ENCODE measurements at regions not wholly inside any gene's neighbourhood (a gene's known extent, or its start where the extent isn't known, plus 50 kb on each side); places are given as distances from the start of the nearest gene placed in this dataset.

DNA sequence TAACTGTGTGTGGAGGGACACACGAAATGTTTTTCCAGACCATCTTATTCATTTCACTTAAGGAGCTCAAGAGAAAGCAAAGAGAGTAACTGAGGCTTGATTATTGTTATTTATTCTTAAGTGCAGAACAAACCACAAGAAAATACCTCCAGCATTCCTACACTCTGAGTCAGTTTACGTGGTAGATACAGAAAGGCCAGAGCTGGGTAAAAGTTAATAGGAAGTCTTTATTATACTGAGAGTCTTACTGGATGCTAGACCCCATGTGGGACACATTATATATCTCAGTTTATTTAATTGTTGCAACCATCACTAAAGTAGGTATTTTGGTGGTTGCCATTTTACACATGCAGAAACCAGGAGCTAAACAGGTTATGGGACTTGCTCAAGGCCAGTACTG is 261.4 kb upstream of the POU2AF2 start:
- DNase-seq (ENCODE audit: low spot score) = no peak

DNA sequence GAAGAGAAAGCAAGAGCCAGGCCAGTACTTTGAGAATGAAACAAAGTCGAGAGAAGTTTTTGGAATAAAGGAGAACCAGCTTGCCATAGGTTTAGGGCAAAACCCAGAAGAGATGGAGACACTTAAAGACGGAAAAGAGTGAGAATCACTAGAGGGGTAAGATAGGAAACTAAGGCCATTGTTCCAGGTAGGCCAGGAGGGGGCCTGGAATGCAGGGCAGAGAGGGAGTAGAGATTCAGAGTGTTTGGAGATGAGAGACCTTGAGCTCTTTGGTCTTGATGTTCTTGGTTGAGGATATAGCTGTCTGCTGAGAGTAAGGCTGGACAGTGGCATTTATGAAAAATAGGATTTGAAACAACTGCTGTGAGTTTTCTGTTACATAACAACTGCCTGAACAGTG is 263.3 kb upstream of the POU2AF2 start:
- DNase-seq (ENCODE audit: low spot score) = no peak

DNA sequence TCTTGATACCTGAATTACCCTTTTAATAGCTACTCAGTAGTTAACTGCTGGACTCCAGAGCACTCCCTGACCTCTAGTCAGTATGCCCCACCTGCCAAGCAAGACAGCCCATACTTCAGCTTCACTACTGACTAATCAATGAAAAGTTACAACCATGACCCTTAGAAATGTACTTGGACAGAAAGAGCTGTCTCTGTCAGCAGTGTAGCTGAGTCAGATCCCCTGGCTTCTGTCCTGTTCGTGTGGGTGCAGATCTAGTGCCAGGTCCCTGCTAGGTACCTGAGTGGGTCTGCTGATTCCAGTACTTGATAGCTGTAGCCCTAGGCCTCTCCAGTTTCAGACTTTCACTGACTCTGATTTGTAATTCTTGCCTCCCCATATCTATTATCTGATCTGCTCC is 265.8 kb upstream of the POU2AF2 start:
- peak; percentile 82 for DNase-seq (ENCODE audit: low spot score)

DNA sequence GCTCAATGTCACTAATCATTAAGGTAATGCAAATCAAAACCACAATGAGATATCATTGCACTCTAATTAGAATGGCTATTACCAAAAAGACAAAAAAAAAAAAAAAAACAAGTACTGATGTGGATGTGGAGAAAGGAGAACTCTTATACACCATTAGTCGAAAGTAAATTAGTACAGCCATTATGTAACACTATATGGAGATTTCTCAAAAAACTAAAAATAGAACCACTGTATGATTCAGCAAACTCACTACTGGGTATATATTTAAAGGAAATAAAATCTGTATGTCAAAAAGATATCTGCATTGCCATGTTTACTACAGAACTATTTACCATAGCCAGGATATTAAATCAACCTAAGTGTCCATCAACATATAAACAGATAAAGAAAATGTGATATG is 265.4 kb upstream of the ARHGAP20 start:
- DNase-seq (ENCODE audit: low spot score) = no peak

DNA sequence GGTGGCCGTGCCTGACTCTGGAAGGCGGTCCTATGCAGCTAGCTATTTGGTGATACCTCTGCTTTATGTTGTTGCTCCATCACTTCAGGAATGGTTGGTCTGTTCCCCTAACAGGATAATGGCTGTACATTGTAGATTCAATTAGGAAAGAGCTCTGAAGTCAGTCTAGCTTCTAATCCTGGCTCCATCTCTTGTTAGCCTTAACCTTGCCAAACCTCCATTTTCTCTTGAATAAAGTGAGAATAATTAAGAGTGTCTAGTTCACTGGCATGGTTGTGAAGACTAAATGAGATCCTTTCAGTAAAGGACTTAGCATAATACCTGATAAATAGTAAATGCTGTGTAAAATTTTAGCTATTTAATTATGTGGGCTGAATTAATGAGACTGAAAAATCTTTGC is 262.5 kb upstream of the ARHGAP20 start:
- DNase-seq (ENCODE audit: low spot score) = no peak

DNA sequence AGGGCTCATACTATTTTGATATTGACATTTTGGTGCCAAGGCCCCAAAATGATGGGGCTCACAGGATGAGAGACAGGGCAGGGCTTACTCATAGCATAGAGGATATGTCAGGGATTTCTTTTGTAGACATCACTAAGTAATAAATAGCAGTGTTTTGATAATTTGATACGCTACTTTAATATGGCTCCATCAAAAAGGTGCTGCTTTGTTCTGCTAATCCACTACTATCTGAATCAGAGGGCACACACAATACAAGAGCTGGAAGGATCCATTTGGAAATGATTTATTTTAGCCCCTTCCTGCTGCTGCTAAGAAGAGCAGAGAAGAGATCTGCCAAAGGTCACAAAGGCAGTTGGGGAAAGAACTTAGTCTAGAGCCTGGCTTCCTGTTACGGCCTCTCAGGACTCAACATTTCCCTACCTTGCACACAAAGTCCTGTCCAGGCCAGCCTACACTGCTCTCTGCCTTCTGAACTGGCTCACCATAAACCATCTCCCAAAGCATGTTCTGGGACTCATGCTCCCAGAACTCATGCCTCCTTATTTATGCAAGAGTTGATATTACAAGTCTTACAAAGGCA is 261.3 kb upstream of the ARHGAP20 start:
- no peak for DNase-seq (ENCODE audit: low spot score)

DNA sequence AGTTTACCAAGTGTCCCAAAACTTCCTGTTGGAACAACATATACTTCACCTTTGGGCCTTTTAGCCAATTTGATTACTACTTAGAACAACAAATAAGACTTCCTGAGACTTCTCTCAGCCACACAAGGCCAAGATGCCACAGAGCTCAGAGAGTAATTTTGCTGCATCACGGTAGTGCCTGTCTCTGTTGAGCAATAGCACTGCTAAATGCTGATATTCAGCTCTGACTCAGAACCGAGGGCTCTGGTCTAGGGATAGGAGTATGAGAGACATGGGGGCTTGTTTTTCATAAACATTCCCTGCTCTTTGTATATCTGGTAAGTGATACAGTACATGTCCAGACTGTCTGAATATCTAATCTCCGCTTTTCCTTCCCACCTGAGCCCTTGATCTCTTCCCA is 260.4 kb upstream of the ARHGAP20 start:
- DNase-seq (ENCODE audit: low spot score) = peak; percentile 36

DNA sequence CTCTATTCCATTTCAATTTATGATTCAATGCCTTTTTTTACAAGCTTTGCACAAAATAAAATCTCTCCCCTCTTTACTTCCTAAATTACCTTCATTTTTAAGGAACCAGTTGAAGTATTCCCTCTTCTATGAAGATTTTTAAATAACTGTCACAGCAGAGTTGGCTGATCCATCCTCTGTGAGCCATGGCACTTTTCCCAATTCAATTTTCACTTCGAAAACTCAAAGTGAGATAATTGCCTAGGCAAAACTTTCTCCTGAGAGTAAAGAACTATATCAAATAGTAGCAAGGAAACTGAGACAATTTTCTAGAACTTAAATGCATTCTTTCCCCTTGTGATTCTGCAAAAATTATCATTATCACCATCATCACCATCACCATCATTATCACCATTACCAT is 259.9 kb upstream of the ARHGAP20 start:
- DNase-seq (ENCODE audit: low spot score) = no peak

DNA sequence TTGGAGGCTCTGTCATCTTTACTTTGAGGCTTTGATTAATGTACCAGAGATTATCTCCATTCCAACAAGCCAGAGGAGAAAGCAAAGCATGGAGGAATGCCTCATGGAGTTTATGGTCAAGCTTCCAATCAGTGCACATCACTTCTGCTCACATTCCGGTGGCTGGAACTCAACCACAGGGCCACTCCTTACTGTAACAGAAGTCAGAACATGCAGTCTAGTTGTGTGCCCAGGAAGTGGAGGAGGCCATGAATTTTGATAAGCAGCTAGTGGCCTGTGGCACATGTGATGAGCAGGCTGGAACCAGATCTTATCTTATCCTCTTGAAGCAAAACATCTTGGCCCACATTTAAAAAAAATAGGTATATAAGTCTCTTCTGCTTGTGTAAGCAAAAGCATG is 258.9 kb upstream of the ARHGAP20 start:
- no peak for DNase-seq (ENCODE audit: low spot score)

DNA sequence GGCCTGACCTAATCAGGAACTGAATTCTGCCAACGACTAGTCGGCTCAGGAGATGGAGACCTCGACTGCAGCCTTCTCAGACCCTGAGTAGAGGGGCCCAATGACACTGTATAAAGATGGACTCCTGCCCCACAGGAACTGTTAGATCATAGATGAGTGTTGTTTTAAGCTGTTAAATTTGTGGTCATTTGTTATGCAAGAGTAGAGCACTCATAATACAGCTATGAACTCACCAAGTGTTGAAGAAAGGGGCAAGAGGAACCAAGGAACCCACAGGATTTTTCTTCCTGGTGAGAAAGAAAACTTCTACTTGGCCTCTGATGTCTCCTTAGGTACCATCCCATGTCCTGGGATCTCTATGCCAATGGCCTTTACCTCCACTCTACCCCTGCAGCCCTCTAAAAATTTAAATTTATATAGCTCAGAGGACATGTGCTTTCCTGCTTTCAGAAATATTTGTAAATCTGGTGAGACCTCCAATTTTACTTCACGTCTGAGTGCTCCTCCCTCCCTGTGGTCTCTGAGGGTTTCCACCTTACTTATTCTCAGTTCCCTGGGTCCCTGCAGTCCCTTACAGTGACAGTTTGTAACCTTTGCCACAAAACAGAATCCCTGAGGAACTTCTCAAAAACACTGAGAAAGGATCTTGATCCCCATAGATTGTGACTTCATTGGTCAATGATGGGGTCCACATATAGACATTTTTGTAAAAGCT is 256.3 kb upstream of the ARHGAP20 start:
- no peak for DNase-seq (ENCODE audit: low spot score)

DNA sequence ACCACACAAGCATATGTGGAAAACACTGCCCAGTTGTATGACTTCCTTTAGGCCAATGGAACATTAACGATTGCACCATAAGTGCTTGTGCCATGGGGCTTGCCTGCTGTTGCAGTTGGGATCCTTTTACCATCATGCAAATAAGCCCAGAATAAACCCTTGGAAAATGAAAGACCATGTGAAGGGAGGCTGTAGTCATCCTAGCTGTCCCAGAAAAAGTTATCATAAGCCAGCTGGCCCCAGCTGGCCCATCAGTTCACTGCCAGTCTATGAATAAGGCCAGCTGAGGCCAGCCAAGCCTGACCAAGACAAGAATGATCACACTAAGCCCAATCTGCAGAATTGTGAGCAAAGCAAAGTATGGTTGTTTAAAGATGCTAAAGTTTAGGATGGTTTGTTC is 253.9 kb upstream of the ARHGAP20 start:
- no peak for DNase-seq (ENCODE audit: low spot score)

DNA sequence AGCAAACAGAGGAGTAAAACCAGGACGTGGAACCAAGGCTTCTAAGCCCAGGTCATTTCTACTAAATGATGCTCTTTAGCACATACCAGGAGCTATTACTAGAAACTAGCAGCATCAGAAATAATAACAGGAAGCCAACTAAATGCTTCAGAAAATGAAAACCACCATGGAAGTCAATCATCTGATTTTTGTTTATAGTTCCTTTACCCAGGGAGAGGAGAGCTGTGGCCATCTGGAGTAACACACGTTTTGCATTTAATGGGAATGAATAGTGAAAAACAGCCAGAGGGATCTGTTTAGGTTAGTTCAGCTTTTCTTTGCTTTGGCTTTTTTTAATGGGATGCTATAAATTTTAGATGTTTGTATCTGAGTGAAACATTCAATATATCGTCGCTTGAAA is 250.7 kb upstream of the ARHGAP20 start:
- no peak for DNase-seq (ENCODE audit: low spot score)

DNA sequence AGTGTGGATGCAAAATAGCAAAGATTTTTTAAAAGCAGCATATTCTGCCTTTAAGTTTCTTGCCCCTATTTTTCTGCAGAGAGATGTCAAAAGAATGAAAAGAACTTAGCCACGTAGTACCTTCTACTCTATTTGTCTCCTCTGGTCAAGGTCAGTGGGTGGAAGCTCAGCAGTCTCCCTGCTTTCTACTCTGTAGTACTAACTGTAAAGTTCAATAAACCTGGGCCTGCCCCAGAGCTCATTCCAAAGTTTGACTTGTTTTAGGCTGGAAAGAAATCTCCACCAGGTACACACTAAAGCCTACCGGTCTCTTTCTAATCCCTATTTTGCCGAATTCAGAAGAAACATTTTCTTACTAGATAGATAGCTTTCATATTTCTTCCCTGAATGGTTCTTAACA is 247.9 kb upstream of the ARHGAP20 start:
- DNase-seq (ENCODE audit: low spot score) = no peak

DNA sequence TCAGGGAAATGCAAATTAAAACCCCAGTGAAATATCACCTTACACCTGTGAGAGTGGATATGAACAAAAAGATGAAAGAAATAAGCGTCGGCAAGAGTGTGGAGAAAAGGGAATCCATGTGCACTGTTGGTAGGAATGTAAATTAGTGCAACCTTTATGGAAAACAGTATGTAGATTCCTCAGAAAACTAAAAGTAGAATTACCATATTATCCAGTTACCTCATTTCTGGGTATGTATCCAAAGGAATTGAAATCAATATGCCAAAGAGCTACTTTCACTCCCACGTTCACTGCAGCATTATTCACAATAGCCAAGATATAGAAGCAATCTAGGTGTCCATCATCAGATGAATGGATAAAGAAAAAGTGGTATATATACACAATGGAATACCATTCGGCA is 246.0 kb upstream of the ARHGAP20 start:
- DNase-seq (ENCODE audit: low spot score) = no peak

DNA sequence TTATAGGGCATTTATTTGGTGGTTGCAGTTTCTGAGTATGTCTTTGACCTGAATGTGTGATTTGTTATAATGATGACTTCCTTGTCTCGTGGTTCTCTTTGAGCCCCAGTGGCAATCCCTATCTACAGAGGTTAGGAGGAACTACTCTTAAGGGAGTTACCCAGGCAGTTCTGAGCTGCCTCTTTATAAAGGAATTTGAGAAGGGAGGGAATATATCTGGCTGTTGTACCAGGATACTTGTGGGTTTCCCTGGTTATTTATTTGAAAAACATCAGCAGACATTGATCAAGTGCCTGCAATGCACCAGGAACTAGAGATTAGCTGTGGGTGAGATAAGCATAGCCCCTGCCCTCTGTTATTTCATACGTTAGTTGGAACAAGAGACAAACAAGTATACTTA is 243.5 kb upstream of the ARHGAP20 start:
- peak; percentile 62 for DNase-seq (ENCODE audit: low spot score)

DNA sequence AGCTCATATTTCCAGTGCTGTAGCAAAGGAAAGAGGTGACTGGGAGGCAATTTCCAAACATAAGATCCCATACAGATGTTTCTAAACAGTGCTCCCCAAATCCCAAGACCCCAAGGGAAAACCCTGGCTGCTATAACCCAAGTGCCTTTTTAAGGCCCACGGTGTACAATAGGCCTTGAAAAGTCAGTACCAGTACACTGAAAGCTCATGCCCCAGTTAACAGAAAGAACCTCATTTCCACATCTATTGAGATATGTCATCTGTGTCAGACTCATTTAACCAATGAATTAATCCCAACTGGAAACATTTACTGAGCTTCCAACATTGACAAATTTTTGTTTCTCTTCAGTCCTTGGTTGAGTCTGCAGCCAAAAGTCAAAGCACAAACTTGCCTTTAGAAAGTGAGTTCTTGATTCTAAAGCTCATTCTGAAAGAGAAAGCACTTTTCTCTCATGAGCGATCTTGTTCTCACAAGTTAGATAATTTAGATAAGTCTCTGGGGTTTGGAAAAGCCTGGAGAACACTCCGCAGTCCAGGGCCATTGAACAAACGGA is 239.8 kb upstream of the ARHGAP20 start:
- DNase-seq (ENCODE audit: low spot score) = no peak

DNA sequence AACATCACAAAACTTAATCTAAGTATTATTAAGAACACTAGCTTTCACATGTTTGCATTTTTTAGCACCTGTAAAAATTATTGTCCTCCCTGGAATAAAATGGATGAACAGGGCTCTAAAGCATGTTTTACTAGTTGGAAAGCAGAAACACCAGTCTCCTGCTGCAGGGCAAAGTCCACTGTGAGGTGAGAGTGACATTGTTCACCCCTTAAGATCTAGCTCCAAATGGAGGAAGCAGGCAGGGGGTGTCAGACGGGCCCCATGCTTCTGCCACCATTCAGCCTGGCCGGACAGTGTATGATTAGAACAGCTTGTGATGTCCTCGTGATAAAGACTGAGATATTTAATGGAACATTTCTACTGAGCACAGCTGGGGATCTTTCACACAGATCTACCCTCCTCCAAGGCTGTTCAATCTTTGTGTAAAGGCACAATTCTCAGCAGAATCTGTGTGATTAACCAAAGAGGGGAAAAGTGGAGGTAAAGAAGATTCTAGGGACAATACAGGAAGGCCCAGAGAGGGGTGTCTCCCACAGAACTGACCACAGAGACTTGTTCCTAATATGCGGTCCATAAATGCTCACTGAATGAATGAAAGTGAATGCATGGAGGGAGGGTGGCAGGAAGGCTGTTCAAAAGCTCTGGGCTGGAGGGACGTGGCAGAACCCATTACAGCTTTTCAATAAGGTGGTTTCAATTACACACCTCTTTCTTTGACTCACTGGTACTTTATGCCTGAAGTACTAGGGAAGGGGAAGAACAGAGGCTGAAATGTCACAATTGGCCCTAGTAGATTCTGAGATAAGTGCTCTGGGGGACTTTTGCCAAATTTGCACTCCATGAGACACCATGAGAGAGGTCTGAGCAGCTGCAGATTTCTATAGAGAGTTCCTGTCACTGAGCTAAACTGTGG is 239.1 kb upstream of the ARHGAP20 start:
- peak; percentile 58 for DNase-seq (ENCODE audit: low spot score)

DNA sequence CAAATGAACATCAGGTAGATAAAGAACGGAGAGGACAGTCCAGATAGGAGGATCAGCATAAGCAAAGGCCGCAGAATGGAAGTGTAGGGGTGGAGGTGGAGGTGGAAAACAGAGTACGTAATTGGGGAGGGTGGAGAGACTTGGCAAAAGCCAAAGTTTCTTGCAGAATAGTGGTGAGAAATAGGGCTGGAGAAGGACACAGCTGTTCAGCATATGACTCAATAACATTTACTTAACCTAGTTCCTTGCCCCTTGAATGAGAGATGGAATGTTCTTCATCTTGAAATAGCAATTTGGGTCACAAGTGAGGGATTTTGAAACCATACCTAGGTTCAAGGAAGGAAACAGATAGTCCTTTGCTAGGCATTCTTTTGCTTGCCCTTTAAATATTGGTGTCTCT is 235.9 kb upstream of the ARHGAP20 start:
- no peak for DNase-seq (ENCODE audit: low spot score)

DNA sequence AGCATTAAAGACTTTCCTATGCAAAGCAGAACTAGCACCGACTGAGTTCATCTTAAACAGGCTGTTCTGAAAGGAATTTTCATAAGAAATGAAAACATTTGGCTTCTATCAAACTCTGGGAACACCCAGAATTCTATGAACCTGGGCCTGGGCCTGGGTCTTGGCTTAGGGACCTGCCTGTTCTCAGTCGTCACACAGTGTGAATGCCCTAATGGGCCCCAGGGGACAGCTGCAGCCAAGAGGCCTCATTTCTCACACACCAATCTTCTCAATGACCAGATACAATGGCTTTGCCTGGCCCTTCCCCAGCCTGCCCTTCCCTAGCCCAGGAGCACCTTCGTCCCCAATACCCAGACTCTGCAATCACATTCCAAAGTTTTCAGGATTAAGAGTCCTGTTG is 234.9 kb upstream of the ARHGAP20 start:
- DNase-seq (ENCODE audit: low spot score) = no peak

DNA sequence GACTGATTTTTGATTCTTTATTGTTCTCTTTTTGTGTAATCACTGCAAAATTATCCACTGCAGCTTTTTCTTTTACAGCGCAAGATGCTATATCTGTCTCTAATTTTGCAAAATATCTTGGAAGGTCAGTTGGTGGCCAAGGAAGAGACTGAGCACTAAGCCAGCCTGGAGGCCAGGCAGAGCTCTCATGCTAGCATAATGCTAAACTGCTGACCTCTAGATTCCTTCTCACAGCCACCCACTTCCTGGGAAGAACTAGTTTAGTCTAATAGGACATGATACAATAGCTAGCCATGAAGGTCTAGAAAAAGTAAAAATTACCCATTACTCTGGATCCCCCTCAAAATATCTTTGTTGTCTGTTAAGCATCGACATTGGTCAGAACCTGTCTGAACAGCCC is 227.2 kb upstream of the ARHGAP20 start:
- no peak for DNase-seq (ENCODE audit: low spot score)

DNA sequence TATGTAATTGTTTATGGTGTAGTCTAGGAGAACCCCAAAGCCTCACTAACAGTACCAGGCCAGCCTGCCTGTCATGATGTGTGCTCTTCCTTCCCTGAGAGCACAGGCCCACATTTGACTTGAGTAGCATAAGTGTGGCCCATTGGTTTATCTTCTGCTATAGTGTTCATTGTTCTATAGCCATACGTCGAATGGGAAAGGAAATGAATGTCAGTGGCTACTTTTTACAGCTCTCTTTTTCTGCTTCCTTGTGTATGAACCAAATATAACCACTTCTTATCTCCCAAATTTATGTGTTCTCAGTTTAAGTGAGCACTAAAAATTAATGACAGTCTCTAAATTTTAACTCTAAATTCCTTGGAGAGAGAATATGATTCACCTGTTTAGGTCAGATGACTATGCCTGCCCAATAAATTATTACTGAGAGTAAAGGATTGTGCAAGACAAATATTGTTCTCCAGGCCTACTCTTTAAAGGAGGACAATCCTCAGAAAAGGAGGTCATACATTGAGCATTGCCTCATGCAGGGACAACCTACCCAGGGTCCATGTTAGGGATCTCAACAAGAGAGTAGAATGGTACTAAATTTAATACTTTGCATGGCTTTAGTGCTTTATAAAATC is 222.9 kb upstream of the ARHGAP20 start:
- DNase-seq (ENCODE audit: low spot score) = no peak

DNA sequence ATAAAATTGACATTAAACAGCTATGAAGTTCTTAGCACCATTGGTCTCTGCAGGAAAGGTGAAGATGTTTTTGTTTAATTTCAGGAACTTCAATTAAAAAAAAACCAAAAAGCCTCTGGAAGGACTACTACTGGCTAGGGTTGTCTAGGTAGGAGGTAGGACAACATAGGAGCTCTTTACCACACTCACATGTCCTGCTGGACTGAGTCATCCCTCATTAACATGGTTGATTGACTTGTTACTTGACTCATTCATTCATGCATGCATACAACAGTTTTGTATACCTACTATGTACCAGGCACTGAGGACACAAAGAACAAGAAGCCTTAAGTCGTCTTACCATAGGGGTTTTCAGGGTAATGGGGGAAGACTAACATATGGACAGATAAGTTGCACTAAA is 216.9 kb upstream of the ARHGAP20 start:
- DNase-seq (ENCODE audit: low spot score) = no peak

Data from mucosa of gallbladder (tissue), 1 donor.